Left lobe of liver (tissue), 2 donors: ENCODE measurements at regions not wholly inside any gene's neighbourhood (a gene's known extent, or its start where the extent isn't known, plus 50 kb on each side); places are given as distances from the start of the nearest gene placed in this dataset.

ENCODE experiments used
- ATAC-seq: fragments of 200-7000 bp; cut with Tn5 transposase; one replicate; pipeline ENCODE4 v1.9.1; 2020; ENCODE audit warnings: mild to moderate bottlenecking, moderate library complexity
- DNase-seq: peaks from one replicate; pipeline ENCODE4 v3.0.0-alpha.2; 2020; ENCODE audit warnings: low spot score
- donor health status: DM: no; HTN: no; CAD: no; lungs with moderate emphysema.
- donor health status: DM: no; HTN: yes; CAD: no.

GRCh38 chr2:18384242-18384641, 176.2 kb downstream of the RDH14 start:
- ATAC-seq (no peak), DNase-seq (no peak)

- no peak for DNase-seq
These were observed 179.1 kb downstream of the RDH14 start for GRCh38 chr2:18381386-18381785.

GRCh38 chr2:18380321-18380720, 180.1 kb downstream of the RDH14 start:
- ATAC-seq (no peak), DNase-seq (no peak)

More at GRCh38 chr2:18381386-18381785, 179.1 kb downstream of the RDH14 start:
- no peak for ATAC-seq

GRCh38 chr2:18379870-18380269, 180.6 kb downstream of the RDH14 start:
- DNase-seq = no peak
- no peak for ATAC-seq

- DNase-seq (no peak), ATAC-seq (peak; percentile 82)
These were observed 182.3 kb downstream of the RDH14 start for GRCh38 chr2:18378020-18378653.

GRCh38 chr2:18376936-18377335, 183.5 kb downstream of the RDH14 start:
- no peak for ATAC-seq
- no peak for DNase-seq

GRCh38 chr2:18373664-18374063, 186.8 kb downstream of the RDH14 start:
- no peak for DNase-seq
- ATAC-seq = no peak

GRCh38 chr2:18373081-18373480, 187.4 kb downstream of the RDH14 start:
- DNase-seq (no peak), ATAC-seq (no peak)

GRCh38 chr2:18372641-18373040, 187.8 kb downstream of the RDH14 start:
- ATAC-seq = no peak
- DNase-seq = no peak

- ATAC-seq = no peak
- DNase-seq = no peak
These were observed 190.7 kb downstream of the RDH14 start for GRCh38 chr2:18369760-18370159.

- DNase-seq (no peak), ATAC-seq (no peak)
These were observed 192.4 kb downstream of the RDH14 start for GRCh38 chr2:18368008-18368407.

- DNase-seq (no peak), ATAC-seq (no peak)
These were observed 195.1 kb downstream of the RDH14 start for GRCh38 chr2:18365342-18365741.

GRCh38 chr2:18363348-18363747, 197.1 kb downstream of the RDH14 start:
- DNase-seq = no peak
- no peak for ATAC-seq

- DNase-seq = no peak
- ATAC-seq = no peak
These were observed 197.8 kb downstream of the RDH14 start for GRCh38 chr2:18362696-18363095.

- no peak for ATAC-seq
- DNase-seq = no peak
These were observed 202.9 kb downstream of the RDH14 start for GRCh38 chr2:18357537-18357936.

- DNase-seq = no peak
- no peak for ATAC-seq
These were observed 203.8 kb downstream of the RDH14 start for GRCh38 chr2:18356676-18357075.

- DNase-seq (no peak), ATAC-seq (no peak)
These were observed 211.0 kb downstream of the RDH14 start for GRCh38 chr2:18349421-18349820.

- DNase-seq (no peak), ATAC-seq (no peak)
These were observed 213.6 kb downstream of the RDH14 start for GRCh38 chr2:18346874-18347273.

GRCh38 chr2:18346344-18346743, 214.1 kb downstream of the RDH14 start:
- DNase-seq = no peak
- peak; percentile 71 for ATAC-seq

GRCh38 chr2:18345848-18346247, 214.6 kb downstream of the RDH14 start:
- no peak for DNase-seq
- peak; percentile 57 for ATAC-seq

GRCh38 chr2:18342901-18343300, 217.6 kb downstream of the RDH14 start:
- ATAC-seq = no peak
- DNase-seq = no peak

- no peak for DNase-seq
- ATAC-seq = no peak
These were observed 221.1 kb downstream of the RDH14 start for GRCh38 chr2:18339326-18339725.

- DNase-seq = no peak
These were observed 223.5 kb downstream of the RDH14 start for GRCh38 chr2:18336975-18337374.

More at GRCh38 chr2:18336975-18337374, 223.5 kb downstream of the RDH14 start:
- ATAC-seq = no peak
